ENCODE measurements at regions not wholly inside any gene's neighbourhood (a gene's known extent, or its start where the extent isn't known, plus 50 kb on each side); places are given as distances from the start of the nearest gene placed in this dataset.

GRCh38 chr2:18674309-18674708, 84.9 kb upstream of the NT5C1B start:
- Mint-ChIP-seq H3K27ac (no peak overlapping the region), H3K36me3 (ENCODE audit: low read depth) (no peaks in the 10 kb centered on the region), H3K4me3 (no peak overlapping the region), H3K27me3 (no peaks in the 10 kb centered on the region), H3K4me1 (ENCODE audit: low read depth) (no peaks in the 10 kb centered on the region), H3K9me3 (peaks cover 59% of the 10 kb centered on the region)
- intact Hi-C loops (cut with micrococcal nuclease) = no loop called here

- Mint-ChIP-seq H3K27me3 (no peaks in the 10 kb centered on the region), H3K4me3 (no peak overlapping the region), H3K9me3 (peaks cover 46% of the 10 kb centered on the region), H3K4me1 (ENCODE audit: low read depth) (no peaks in the 10 kb centered on the region), H3K36me3 (ENCODE audit: low read depth) (no peaks in the 10 kb centered on the region), H3K27ac (no peak overlapping the region)
- intact Hi-C loops (cut with micrococcal nuclease) = no loop called here
Measured at GRCh38 chr2:18671363-18671762, 82.0 kb upstream of the NT5C1B start.

DNA sequence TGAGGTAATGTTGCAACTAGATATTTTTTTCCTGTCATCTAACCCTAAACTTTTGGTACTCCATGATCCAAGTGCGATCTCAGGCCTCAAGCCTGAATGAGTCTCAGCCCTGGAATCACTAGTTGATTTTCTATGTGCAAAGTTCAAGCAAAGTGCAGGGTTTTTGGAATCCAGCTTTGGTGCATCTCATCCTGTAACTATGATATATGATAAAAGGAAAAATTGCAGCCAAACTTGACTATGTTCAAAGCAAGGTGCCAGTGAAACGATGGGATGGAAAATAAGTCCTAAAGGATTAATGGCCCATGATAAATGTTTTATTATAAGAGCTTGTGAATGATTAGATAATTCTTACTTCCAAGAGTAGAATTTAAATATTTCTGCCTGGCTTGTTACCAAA, 78.9 kb upstream of the NT5C1B start:
- Mint-ChIP-seq H3K9me3 (peaks cover 15% of the 10 kb centered on the region), H3K27me3 (no peaks in the 10 kb centered on the region), H3K4me3 (no peak overlapping the region), H3K4me1 (ENCODE audit: low read depth) (no peaks in the 10 kb centered on the region), H3K27ac (no peak overlapping the region), H3K36me3 (ENCODE audit: low read depth) (no peaks in the 10 kb centered on the region)
- intact Hi-C loops (cut with micrococcal nuclease) = no loop called here

DNA sequence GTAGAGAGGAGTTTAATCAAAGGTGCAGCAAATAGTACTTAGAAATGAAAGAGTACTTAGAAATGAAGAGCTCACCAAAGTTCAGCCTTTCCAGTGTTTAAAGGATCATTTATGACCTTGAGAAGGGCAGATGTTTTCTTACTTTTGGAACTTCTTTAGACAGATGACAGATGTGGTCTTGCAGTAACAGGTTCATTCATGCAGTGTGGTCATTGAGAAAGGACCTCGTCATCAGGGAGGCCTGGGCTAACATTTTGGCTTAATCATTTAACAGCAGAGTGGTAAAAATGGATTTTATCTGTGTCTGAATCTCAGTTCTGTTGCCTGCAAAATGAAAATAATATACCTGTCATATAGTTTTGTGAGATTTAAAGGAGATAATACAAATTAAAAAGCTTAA, 75.1 kb upstream of the NT5C1B start:
- intact Hi-C loops (cut with micrococcal nuclease) = no loop called here
- no peak overlapping the region for H3K27ac Mint-ChIP-seq
- H3K4me1 Mint-ChIP-seq (ENCODE audit: low read depth) = no peaks in the 10 kb centered on the region
- no peak overlapping the region for H3K4me3 Mint-ChIP-seq
- peaks cover 14% of the 10 kb centered on the region for H3K9me3 Mint-ChIP-seq
- H3K36me3 Mint-ChIP-seq (ENCODE audit: low read depth) = no peaks in the 10 kb centered on the region
- no peaks in the 10 kb centered on the region for H3K27me3 Mint-ChIP-seq

DNA sequence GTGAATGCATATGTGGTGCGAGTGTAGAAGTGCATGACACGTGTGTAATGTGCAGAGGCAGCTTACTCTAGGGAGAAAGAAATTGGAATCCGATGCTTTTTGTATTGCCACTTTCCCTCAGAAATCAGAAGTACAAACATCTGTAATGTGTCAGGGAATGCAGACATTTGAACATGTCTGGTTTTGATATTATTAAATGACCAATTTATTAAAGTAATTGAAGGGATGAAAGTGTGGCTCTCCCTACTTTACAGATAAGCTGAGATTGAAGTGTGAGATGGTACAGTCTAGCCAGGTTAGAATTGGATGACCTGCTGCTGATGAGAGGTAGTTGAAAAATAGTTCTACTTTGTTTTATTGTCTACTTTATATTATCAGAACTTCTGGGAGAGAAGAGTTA, 74.5 kb upstream of the NT5C1B start:
- H3K4me3 Mint-ChIP-seq = no peak overlapping the region
- no peaks in the 10 kb centered on the region for H3K27me3 Mint-ChIP-seq
- no peak overlapping the region for H3K27ac Mint-ChIP-seq
- H3K36me3 Mint-ChIP-seq (ENCODE audit: low read depth) = no peaks in the 10 kb centered on the region
- peaks cover 17% of the 10 kb centered on the region for H3K9me3 Mint-ChIP-seq
- intact Hi-C loops (cut with micrococcal nuclease) = no loop called here
- H3K4me1 Mint-ChIP-seq (ENCODE audit: low read depth) = no peaks in the 10 kb centered on the region

DNA sequence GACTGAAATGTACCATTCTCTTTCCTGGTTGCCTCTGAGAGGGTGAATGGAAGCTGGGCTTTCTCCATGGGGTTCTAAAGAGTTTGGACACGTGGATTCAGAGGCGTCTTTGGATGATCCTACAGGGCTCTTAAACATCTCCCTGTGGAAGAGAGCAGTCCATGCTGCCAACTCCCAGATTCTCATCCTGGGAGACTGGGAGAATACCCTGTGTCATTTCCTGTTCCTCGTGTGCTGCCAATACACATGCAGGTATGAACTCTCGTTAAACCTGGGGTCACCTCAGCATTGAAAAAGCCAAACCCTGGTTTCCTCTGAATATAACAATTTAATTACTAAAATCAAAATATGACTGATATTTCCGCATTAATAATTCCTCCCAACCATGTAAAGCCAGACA, 73.3 kb upstream of the NT5C1B start:
- intact Hi-C loops (cut with micrococcal nuclease) = no loop called here
- Mint-ChIP-seq H3K4me1 (ENCODE audit: low read depth) (no peaks in the 10 kb centered on the region), H3K36me3 (ENCODE audit: low read depth) (no peaks in the 10 kb centered on the region), H3K27me3 (no peaks in the 10 kb centered on the region), H3K27ac (no peak overlapping the region), H3K4me3 (no peak overlapping the region), H3K9me3 (peaks cover 25% of the 10 kb centered on the region)

DNA sequence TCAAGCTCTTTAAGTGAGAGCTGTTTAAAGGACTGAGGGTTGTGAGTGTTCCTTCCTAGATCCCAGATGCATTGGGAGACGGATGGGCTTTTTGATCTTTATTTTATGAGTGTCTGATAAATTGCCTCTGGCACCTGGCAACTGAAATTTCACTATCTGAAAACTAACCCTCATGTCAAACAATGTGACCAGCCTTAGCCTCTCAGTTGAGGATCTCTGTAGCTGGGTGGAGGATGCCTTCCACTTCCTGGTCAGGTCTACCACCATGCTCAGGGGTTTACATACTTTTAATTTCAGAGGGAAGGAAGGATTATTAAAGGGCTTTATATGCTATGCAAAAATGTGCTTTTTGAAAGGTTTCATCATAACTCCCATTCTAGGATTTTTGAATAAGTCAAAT, 70.5 kb upstream of the NT5C1B start:
- peaks cover 25% of the 10 kb centered on the region for H3K9me3 Mint-ChIP-seq
- no peaks in the 10 kb centered on the region for H3K27me3 Mint-ChIP-seq
- no peaks in the 10 kb centered on the region for H3K36me3 Mint-ChIP-seq (ENCODE audit: low read depth)
- intact Hi-C loops (cut with micrococcal nuclease) = no loop called here
- H3K4me1 Mint-ChIP-seq (ENCODE audit: low read depth) = no peaks in the 10 kb centered on the region
- H3K27ac Mint-ChIP-seq = no peak overlapping the region
- no peak overlapping the region for H3K4me3 Mint-ChIP-seq

DNA sequence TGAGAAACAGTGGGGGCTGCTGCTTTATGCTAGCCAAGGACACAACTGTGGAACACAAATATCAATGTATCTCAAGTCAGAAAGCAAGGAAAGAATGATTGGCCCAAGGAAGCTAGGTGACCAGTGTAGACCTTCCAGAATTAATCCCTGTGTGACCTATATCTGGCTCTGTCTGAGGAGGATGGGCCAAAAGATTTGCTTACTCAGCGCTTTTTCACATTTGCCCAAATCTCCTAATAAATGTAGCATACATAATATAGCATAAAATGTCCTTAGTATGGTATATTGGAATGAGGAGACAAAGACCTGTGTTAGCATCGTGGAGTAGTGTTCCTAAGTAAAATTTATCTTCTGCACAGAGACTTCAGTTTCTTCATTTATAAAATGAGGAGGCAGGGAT, 66.7 kb upstream of the NT5C1B start:
- Mint-ChIP-seq H3K4me3 (no peak overlapping the region), H3K27me3 (no peaks in the 10 kb centered on the region), H3K4me1 (ENCODE audit: low read depth) (no peaks in the 10 kb centered on the region), H3K36me3 (ENCODE audit: low read depth) (no peaks in the 10 kb centered on the region), H3K27ac (no peak overlapping the region), H3K9me3 (peaks cover 16% of the 10 kb centered on the region)
- intact Hi-C loops (cut with micrococcal nuclease) = no loop called here

- Mint-ChIP-seq H3K4me3 (no peak overlapping the region), H3K27me3 (no peaks in the 10 kb centered on the region), H3K9me3 (peaks cover 18% of the 10 kb centered on the region), H3K36me3 (ENCODE audit: low read depth) (no peaks in the 10 kb centered on the region), H3K4me1 (ENCODE audit: low read depth) (no peaks in the 10 kb centered on the region), H3K27ac (no peak overlapping the region)
- intact Hi-C loops (cut with micrococcal nuclease) = no loop called here
Measured at GRCh38 chr2:18651842-18652774, 62.7 kb upstream of the NT5C1B start.

GRCh38 chr2:18650221-18650620, 60.9 kb upstream of the NT5C1B start:
- H3K27ac Mint-ChIP-seq = no peak overlapping the region
- peaks cover 23% of the 10 kb centered on the region for H3K9me3 Mint-ChIP-seq
- intact Hi-C loops (cut with micrococcal nuclease) = no loop called here
- no peaks in the 10 kb centered on the region for H3K27me3 Mint-ChIP-seq
- no peaks in the 10 kb centered on the region for H3K36me3 Mint-ChIP-seq (ENCODE audit: low read depth)
- no peak overlapping the region for H3K4me3 Mint-ChIP-seq
- H3K4me1 Mint-ChIP-seq (ENCODE audit: low read depth) = no peaks in the 10 kb centered on the region

DNA sequence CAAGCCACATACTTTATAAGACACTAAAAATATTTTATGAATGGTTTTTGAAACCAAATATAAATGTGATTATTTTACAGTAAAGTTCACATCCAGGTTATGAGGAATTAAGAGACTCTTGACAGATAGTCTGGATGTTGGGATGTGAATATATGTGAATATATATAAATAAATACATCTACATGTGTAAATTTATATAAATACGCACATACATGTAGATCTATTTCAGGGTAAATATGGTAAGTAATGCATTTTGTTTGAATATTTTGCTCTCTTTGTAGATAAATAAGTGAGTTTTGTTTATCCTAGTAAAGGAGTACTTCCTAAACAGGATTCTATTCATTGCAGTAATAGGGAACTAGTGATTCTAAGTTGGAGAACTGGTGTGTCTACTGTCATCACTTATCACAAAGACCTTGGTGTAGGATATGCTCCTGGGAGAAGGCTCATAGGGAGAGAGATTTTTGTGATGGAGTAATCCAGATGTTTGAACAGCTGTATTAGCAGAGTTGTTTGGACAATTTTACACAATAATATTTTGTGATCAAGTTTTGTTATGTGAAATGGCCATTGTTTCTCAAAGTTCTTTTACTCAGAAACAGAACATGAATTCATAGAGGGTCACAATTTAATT, 60.2 kb upstream of the NT5C1B start:
- no peak overlapping the region for H3K27ac Mint-ChIP-seq
- intact Hi-C loops (cut with micrococcal nuclease) = no loop called here
- no peak overlapping the region for H3K4me3 Mint-ChIP-seq
- peaks cover 29% of the 10 kb centered on the region for H3K9me3 Mint-ChIP-seq
- H3K36me3 Mint-ChIP-seq (ENCODE audit: low read depth) = no peaks in the 10 kb centered on the region
- H3K4me1 Mint-ChIP-seq (ENCODE audit: low read depth) = no peaks in the 10 kb centered on the region
- H3K27me3 Mint-ChIP-seq = no peaks in the 10 kb centered on the region

- intact Hi-C loops (cut with micrococcal nuclease) = no loop called here
- no peaks in the 10 kb centered on the region for H3K36me3 Mint-ChIP-seq (ENCODE audit: low read depth)
Measured at GRCh38 chr2:18648161-18648560, 58.8 kb upstream of the NT5C1B start.

GRCh38 chr2:18647731-18648130, 58.4 kb upstream of the NT5C1B start:
- Mint-ChIP-seq H3K9me3 (peaks cover 36% of the 10 kb centered on the region), H3K27ac (no peak overlapping the region), H3K27me3 (no peaks in the 10 kb centered on the region), H3K4me1 (ENCODE audit: low read depth) (no peaks in the 10 kb centered on the region), H3K4me3 (no peak overlapping the region), H3K36me3 (ENCODE audit: low read depth) (no peaks in the 10 kb centered on the region)
- intact Hi-C loops (cut with micrococcal nuclease) = no loop called here

More at GRCh38 chr2:18648161-18648560, 58.8 kb upstream of the NT5C1B start:
- Mint-ChIP-seq H3K4me3 (no peak overlapping the region), H3K4me1 (ENCODE audit: low read depth) (no peaks in the 10 kb centered on the region), H3K9me3 (peaks cover 36% of the 10 kb centered on the region), H3K27ac (no peak overlapping the region), H3K27me3 (no peaks in the 10 kb centered on the region)

DNA sequence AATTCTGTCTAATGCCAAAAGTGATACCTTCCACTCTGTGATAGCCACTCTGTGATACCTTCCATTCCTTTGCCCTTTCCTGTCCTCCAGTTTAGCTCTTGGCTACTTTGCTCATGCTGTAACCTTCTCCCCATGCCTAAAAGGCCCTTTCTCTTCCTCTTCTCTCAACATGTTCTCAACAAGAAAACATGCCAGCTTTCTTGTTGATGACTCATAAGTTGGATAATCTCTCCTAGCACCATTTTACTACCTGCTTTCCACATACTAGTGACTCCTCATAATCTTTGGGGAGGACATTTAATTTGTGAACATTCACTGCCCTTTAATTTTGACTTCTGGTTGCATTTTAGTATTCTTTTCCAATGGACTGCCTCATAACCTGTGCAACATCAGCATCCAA, 55.9 kb upstream of the NT5C1B start:
- Mint-ChIP-seq H3K27me3 (no peaks in the 10 kb centered on the region), H3K4me1 (ENCODE audit: low read depth) (no peaks in the 10 kb centered on the region), H3K9me3 (peaks cover 43% of the 10 kb centered on the region), H3K27ac (no peak overlapping the region), H3K36me3 (ENCODE audit: low read depth) (no peaks in the 10 kb centered on the region), H3K4me3 (no peak overlapping the region)
- intact Hi-C loops (cut with micrococcal nuclease) = no loop called here

DNA sequence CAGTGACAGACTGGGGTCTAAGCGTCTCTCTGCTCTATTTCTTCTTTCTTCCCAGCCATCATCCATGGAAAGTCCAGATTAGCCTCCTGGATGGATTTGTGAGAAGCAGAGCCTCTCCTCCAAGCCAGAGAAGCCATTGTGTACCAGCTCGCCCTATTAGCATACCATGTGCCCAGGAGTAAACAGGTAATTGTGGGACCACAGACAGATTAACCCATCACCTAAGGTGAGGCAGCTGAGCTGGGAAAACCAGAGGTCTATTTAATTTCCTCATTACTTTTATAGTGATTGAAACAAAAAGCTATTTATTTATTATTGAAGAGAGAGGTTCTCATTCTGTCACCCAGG, 54.7 kb upstream of the NT5C1B start:
- H3K27me3 Mint-ChIP-seq = no peaks in the 10 kb centered on the region
- no peak overlapping the region for H3K4me3 Mint-ChIP-seq
- peaks cover 54% of the 10 kb centered on the region for H3K9me3 Mint-ChIP-seq
- H3K36me3 Mint-ChIP-seq (ENCODE audit: low read depth) = no peaks in the 10 kb centered on the region
- no peak overlapping the region for H3K27ac Mint-ChIP-seq
- H3K4me1 Mint-ChIP-seq (ENCODE audit: low read depth) = no peaks in the 10 kb centered on the region
- intact Hi-C loops (cut with micrococcal nuclease) = no loop called here

All from dendritic cell treated with granulocyte-macrophage colony-stimulating factor and Interleukin-4, amounts not matched to agents 40 ng/mL and 50 ng/mL, for 4 days (primary cell).